ENCODE measurements at regions not wholly inside any gene's neighbourhood (a gene's known extent, or its start where the extent isn't known, plus 50 kb on each side); places are given as distances from the start of the nearest gene placed in this dataset.

DNA sequence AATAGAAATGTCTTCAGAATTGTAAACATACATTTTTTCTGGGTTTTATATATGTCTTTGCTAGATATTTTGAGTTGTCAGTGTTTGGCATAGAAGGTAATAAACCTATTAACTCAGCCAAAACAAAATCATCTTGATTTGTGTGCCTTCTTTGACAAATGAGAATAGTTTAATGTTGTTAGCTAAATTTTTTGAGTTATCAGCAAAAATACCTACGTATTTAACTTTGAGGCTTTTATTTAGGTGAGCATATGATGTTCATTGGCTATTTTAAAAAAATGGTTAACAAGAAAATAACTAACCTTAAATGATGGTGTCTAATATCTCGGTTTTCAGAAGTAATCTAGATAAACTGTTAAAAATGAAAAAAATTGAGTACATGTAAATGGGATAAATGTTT lies 83.2 kb upstream of the SLC5A9 start:
- TF ChIP-seq, protein P1, sequence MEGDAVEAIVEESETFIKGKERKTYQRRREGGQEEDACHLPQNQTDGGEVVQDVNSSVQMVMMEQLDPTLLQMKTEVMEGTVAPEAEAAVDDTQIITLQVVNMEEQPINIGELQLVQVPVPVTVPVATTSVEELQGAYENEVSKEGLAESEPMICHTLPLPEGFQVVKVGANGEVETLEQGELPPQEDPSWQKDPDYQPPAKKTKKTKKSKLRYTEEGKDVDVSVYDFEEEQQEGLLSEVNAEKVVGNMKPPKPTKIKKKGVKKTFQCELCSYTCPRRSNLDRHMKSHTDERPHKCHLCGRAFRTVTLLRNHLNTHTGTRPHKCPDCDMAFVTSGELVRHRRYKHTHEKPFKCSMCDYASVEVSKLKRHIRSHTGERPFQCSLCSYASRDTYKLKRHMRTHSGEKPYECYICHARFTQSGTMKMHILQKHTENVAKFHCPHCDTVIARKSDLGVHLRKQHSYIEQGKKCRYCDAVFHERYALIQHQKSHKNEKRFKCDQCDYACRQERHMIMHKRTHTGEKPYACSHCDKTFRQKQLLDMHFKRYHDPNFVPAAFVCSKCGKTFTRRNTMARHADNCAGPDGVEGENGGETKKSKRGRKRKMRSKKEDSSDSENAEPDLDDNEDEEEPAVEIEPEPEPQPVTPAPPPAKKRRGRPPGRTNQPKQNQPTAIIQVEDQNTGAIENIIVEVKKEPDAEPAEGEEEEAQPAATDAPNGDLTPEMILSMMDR (IDR thresholded peaks at IDR 0.05) = no peak
- no peak for TF ChIP-seq POLR2A (IDR thresholded peaks at IDR 0.05)
